Smooth muscle cell (in vitro differentiated cells): ENCODE measurements at regions not wholly inside any gene's neighbourhood (a gene's known extent, or its start where the extent isn't known, plus 50 kb on each side); places are given as distances from the start of the nearest gene placed in this dataset.

Experiments
- DNase-seq: peaks from one replicate; lab custom pipeline; 2025; ENCODE audit not compliant: unreplicated experiment; lab: John Stamatoyannopoulos, UW
- H2AFZ ChIP-seq: fragments of 200-600 bp; sonication (generic); 2 replicates; pipeline ENCODE4 v1.6.0; 2016; ENCODE audit warnings: antibody characterized with exemption, low read depth, mild to moderate bottlenecking
- H3F3A ChIP-seq: fragments of 200-600 bp; sonication (generic); 2 replicates; pipeline ENCODE4 v1.6.0; 2017; ENCODE audit warnings: antibody characterized with exemption, low read depth
- H3K27ac ChIP-seq: fragments of 200-600 bp; sonication (generic); 2 replicates; pipeline ENCODE4 v1.5.1; 2016; ENCODE audit warnings: low read depth, mild to moderate bottlenecking
- H3K27me3 ChIP-seq: fragments of 200-600 bp; sonication (generic); 2 replicates; pipeline ENCODE4 v1.6.1; 2016; ENCODE audit warnings: low read depth, mild to moderate bottlenecking
- H3K36me3 ChIP-seq: fragments of 200-600 bp; sonication (generic); 2 replicates; pipeline ENCODE4 v1.5.1; 2016; ENCODE audit warnings: low read depth
- H3K4me1 ChIP-seq: fragments of 200-600 bp; sonication (generic); 2 replicates; pipeline ENCODE4 v1.5.1; 2016; ENCODE audit warnings: low read depth
- H3K4me2 ChIP-seq: fragments of 200-600 bp; sonication (generic); 2 replicates; pipeline ENCODE4 v1.6.0; 2016; ENCODE audit warnings: mild to moderate bottlenecking
- H3K4me3 ChIP-seq: fragments of 200-600 bp; sonication (generic); 2 replicates; pipeline ENCODE4 v1.5.1; 2016; ENCODE audit warnings: mild to moderate bottlenecking
- H3K79me2 ChIP-seq: fragments of 200-600 bp; sonication (generic); 2 replicates; pipeline ENCODE4 v1.6.0; 2016; ENCODE audit warnings: low read depth, mild to moderate bottlenecking
- H3K9ac ChIP-seq: fragments of 200-600 bp; sonication (generic); 2 replicates; pipeline ENCODE4 v1.6.0; 2016; ENCODE audit warnings: low read depth
- H3K9me3 ChIP-seq: fragments of 200-600 bp; sonication (generic); replicated peaks from 2 replicates; pipeline ENCODE4 v1.5.1; 2016; ENCODE audit warnings: low read depth
- H4K20me1 ChIP-seq: fragments of 200-600 bp; sonication (generic); 2 replicates; pipeline ENCODE4 v1.6.0; 2016; ENCODE audit warnings: low read depth
- CTCF ChIP-seq: fragments of 200-600 bp; sonication (generic); IDR thresholded peaks from 2 replicates; pipeline ENCODE4 v1.5.1; 2017; ENCODE audit warnings: borderline replicate concordance, mild to moderate bottlenecking, antibody characterized with exemption; ENCODE audit not compliant: insufficient read depth, poor library complexity, severe bottlenecking
- WGBS: methylation state at CpG from one replicate; pipeline ENCODE4 v1.1.7; 2016; ENCODE audit warnings: low lambda C conversion rate; 5-methylcytosine and 5-hydroxymethylcytosine counted together

DNA sequence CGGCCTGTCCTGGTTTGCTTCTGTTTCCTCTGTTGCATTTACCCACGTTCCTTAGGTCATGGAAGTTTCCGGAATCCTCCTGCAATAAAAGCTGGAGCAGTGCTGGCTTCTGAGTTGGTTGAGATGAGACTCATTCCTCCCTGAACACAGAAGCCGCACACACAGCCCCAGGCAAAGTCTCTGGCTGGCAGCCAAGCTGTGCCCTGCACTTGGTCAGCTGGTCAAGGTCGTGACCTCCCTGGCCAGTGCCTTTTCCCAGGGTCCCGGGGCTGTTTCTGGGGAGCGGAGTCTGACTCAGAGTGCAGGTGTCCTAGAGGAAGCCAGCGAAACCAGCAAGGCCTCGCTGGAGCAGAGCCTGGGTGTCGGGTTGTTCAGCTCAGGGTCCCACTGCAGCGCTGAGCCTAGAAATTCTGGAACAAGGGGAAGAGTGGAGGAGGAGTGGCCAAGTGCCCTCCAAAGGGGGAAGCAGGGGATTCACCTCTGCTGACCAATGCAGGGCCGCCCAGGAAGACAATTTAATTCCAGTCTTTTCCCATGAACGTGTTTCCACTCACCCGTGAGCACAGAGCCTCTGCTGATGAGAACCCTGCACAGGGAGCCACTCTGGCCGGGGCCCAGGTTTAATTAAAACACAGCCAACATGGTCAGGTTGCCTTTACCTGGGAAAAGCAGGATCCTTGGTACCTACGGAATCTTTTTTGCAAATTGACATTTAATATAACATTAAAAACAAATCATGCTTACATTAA lies 245.5 kb upstream of the PPP2R2D start:
- Histone ChIP-seq H3K79me2 (no peaks in the 10 kb centered on the region), H3K27me3 (peaks cover 17% of the 10 kb centered on the region), H3K9me3 (no peaks in the 10 kb centered on the region), H3K4me2 (no peak overlapping the region), H3K4me3 (no peak overlapping the region), H2AFZ (no peak overlapping the region), H3K4me1 (peaks cover 6% of the 10 kb centered on the region), H3F3A (no peaks in the 10 kb centered on the region), H3K9ac (no peak overlapping the region), H3K36me3 (no peaks in the 10 kb centered on the region), H4K20me1 (no peaks in the 10 kb centered on the region), H3K27ac (no peak overlapping the region)
- DNase-seq, result no peak
- 77% methylated on average over 16 of the region's 16 CpGs for WGBS
- TF ChIP-seq CTCF, result no peak

GRCh38 chr10:131656009-131656408 lies 244.8 kb upstream of the PPP2R2D start:
- H3K79me2 ChIP-seq, result no peaks in the 10 kb centered on the region
- H4K20me1 ChIP-seq, result no peaks in the 10 kb centered on the region
- H3K9ac ChIP-seq, result no peak overlapping the region
- H3F3A ChIP-seq, result no peaks in the 10 kb centered on the region
- DNase-seq, result no peak
- no peak overlapping the region for H3K4me2 ChIP-seq
- H3K4me1 ChIP-seq, result peaks cover 6% of the 10 kb centered on the region
- WGBS, result 78% methylated on average over 7 of the region's 7 CpGs
- no peak overlapping the region for H2AFZ ChIP-seq
- H3K27ac ChIP-seq, result no peak overlapping the region
- H3K4me3 ChIP-seq, result no peak overlapping the region
- H3K27me3 ChIP-seq, result peaks cover 15% of the 10 kb centered on the region
- no peak for TF ChIP-seq CTCF
- H3K9me3 ChIP-seq, result no peaks in the 10 kb centered on the region
- H3K36me3 ChIP-seq, result no peaks in the 10 kb centered on the region

DNA sequence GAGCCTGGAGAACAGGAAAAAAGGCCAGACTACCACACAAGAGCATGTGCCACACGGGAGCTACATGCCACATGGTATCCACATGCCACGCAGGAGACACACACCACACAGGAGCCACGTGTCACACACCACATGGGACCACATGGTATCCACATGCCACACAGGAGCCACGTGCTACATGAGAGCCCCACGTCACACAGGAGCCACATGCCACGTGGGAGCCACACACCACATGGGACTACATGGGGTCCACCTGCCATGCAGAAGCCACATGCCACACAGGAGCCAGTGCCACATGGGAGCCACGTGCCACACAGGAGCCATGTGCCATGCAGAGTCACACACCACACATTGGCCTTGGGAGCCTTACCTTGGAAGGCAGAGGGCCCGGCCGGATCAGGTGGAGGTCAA lies 244.4 kb upstream of the PPP2R2D start:
- H3K79me2 ChIP-seq, result no peaks in the 10 kb centered on the region
- TF ChIP-seq CTCF, result no peak
- no peak overlapping the region for H2AFZ ChIP-seq
- no peak overlapping the region for H3K27ac ChIP-seq
- no peaks in the 10 kb centered on the region for H3K9me3 ChIP-seq
- H4K20me1 ChIP-seq, result no peaks in the 10 kb centered on the region
- peaks cover 13% of the 10 kb centered on the region for H3K27me3 ChIP-seq
- H3F3A ChIP-seq, result no peaks in the 10 kb centered on the region
- no peak overlapping the region for H3K4me2 ChIP-seq
- H3K9ac ChIP-seq, result no peak overlapping the region
- WGBS, result 85% methylated on average over 9 of the region's 9 CpGs
- peaks cover 6% of the 10 kb centered on the region for H3K4me1 ChIP-seq
- no peaks in the 10 kb centered on the region for H3K36me3 ChIP-seq
- DNase-seq, result no peak
- no peak overlapping the region for H3K4me3 ChIP-seq

DNA sequence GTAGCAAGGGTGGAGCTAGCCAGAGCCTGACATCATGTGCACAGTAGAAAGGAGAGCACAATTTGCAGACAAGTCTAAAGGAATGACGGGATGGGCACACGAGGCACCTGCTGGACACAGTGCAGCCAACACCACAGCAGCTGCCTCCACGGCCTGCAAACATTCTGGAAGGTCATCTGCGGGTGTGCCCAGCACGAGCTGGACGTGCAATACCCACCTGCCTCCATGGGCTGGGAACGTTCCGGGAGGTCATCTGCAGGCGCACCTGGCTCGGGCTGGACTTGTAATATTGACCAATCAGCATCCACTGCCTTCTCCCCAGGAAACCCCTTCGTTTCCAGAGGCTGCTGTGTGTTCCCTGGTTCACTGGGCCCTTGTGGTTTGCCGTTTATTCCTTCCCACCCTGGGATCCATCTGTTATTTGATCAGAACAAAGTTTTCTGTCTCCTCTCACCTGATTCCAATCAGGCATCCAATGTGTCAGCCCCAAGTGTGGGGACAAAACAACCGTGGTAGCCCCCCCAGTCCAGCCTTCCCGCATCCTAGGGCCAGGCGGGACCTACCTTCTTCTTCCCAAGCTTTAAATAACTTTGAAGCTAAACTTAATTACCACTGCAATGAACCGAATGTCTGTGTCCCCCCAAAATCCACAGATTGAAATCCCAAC lies 243.4 kb upstream of the PPP2R2D start:
- no peak overlapping the region for H2AFZ ChIP-seq

More for the DNA sequence above, 243.4 kb upstream of the PPP2R2D start:
- Histone ChIP-seq H3K9me3 (no peaks in the 10 kb centered on the region), H3F3A (no peaks in the 10 kb centered on the region), H3K4me1 (no peaks in the 10 kb centered on the region), H3K79me2 (no peaks in the 10 kb centered on the region), H3K27me3 (peaks cover 2% of the 10 kb centered on the region), H4K20me1 (no peaks in the 10 kb centered on the region), H3K4me2 (no peak overlapping the region), H3K9ac (no peak overlapping the region), H3K27ac (no peak overlapping the region), H3K4me3 (no peak overlapping the region), H3K36me3 (no peaks in the 10 kb centered on the region)
- 86% methylated on average over 16 of the region's 16 CpGs for WGBS
- DNase-seq, result no peak
- TF ChIP-seq CTCF, result no peak
